ENCODE measurements at regions not wholly inside any gene's neighbourhood (a gene's known extent, or its start where the extent isn't known, plus 50 kb on each side); places are given as distances from the start of the nearest gene placed in this dataset.

- DNase-seq (ENCODE audit: low spot score), result no peak
- no peaks in the 10 kb centered on the region for H3K79me2 ChIP-seq (ENCODE audit: insufficient read depth, low read depth, low read length)
- no peak overlapping the region for H3K27ac ChIP-seq (ENCODE audit: low read depth, low read length, poor library complexity, severe bottlenecking)
- no peak overlapping the region; the same call in 1 of the 2 replicates for H2AFZ ChIP-seq (ENCODE audit: low read length)
- intact Hi-C loops (cut with micrococcal nuclease; ENCODE audit: unreplicated experiment), result no loop called here
- no peak overlapping the region for H3K4me2 ChIP-seq (ENCODE audit: low read length)
- BruUV-seq (replicated peaks), result no TSS peak
- H3K4me3 ChIP-seq (ENCODE audit: low read depth, low read length, poor library complexity, severe bottlenecking), result no peak overlapping the region
- peaks cover 2% of the 10 kb centered on the region; the same call in 1 of the 2 replicates for H3K9me3 ChIP-seq (ENCODE audit: low read length)
- no peaks in the 10 kb centered on the region for H4K20me1 ChIP-seq (ENCODE audit: insufficient read depth, low read length)
- ChIA-PET CTCF (ENCODE audit: unreplicated experiment) (no interaction called here), POLR2A (interaction anchor here (1.3 to 1.4 kb wide), 2 partner anchors 9 to 12 kb away, joined by 5 to 15 read pairs; no protein-coding TSS in a partner anchor)
- TF ChIP-seq EZH2phosphoT487 (IDR thresholded peaks at IDR 0.05; ENCODE audit: borderline replicate concordance, low read depth, low read length) (no peak), CTCF (conservative IDR thresholded peaks at IDR 0.05; ENCODE audit: low read length) (no peak)
- peaks cover 30% of the 10 kb centered on the region for H3K4me1 ChIP-seq (ENCODE audit: insufficient read depth, low read length, poor library complexity, severe bottlenecking)
- H3K9me2 ChIP-seq (ENCODE audit: insufficient read depth, low read length), result no peaks in the 10 kb centered on the region
- H3K36me3 ChIP-seq (ENCODE audit: insufficient read depth, low read length), result no peaks in the 10 kb centered on the region
Measured at GRCh38 chr5:107325866-107326265, 344.9 kb downstream of the EFNA5 start.

DNA sequence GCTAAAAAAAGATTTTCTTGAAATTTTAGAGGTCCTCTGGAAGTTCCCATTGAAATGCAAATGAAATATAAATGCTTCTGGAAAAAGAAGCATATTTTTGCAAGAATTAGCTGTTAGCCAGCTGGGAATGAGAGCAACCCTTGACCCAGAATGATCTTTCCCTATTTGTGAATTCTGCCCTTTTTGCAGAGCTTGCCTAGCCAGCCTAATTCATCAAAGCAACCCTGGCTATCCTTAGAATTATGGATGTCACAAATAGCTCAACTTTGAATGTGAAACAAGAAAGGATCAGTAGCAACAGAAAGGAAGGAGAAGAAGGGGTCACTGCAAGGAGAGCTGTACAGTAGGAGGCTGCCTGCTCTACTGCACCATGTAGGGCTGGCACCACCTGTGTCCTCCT is 345.9 kb downstream of the EFNA5 start:
- Histone ChIP-seq H4K20me1 (ENCODE audit: insufficient read depth, low read length) (no peaks in the 10 kb centered on the region), H3K9me2 (ENCODE audit: insufficient read depth, low read length) (no peaks in the 10 kb centered on the region), H3K27ac (ENCODE audit: low read depth, low read length, poor library complexity, severe bottlenecking) (no peak overlapping the region), H3K4me3 (ENCODE audit: low read depth, low read length, poor library complexity, severe bottlenecking) (no peak overlapping the region), H3K36me3 (ENCODE audit: insufficient read depth, low read length) (no peaks in the 10 kb centered on the region), H3K4me1 (ENCODE audit: insufficient read depth, low read length, poor library complexity, severe bottlenecking) (peaks cover 20% of the 10 kb centered on the region), H3K4me2 (ENCODE audit: low read length) (no peak overlapping the region), H3K9me3 (ENCODE audit: low read length) (no peaks in the 10 kb centered on the region), H3K79me2 (ENCODE audit: insufficient read depth, low read depth, low read length) (no peaks in the 10 kb centered on the region), H2AFZ (ENCODE audit: low read length) (no peak overlapping the region)
- ChIA-PET POLR2A (interaction anchor here (0.6 to 1.4 kb wide), 8 partner anchors 10 to 280 kb away, joined by 3 to 15 read pairs (median 3); no protein-coding TSS in a partner anchor), CTCF (ENCODE audit: unreplicated experiment) (no interaction called here)
- no TSS peak for BruUV-seq (replicated peaks)
- TF ChIP-seq EZH2phosphoT487 (IDR thresholded peaks at IDR 0.05; ENCODE audit: borderline replicate concordance, low read depth, low read length), result no peak
- TF ChIP-seq CTCF (conservative IDR thresholded peaks at IDR 0.05; ENCODE audit: low read length), result no peak
- DNase-seq (ENCODE audit: low spot score), result no peak
- intact Hi-C loops (cut with micrococcal nuclease; ENCODE audit: unreplicated experiment), result no loop called here

GRCh38 chr5:107324071-107324470 is 346.7 kb downstream of the EFNA5 start:
- no peak overlapping the region for H2AFZ ChIP-seq (ENCODE audit: low read length)
- H3K27ac ChIP-seq (ENCODE audit: low read depth, low read length, poor library complexity, severe bottlenecking), result no peak overlapping the region
- intact Hi-C loops (cut with micrococcal nuclease; ENCODE audit: unreplicated experiment), result no loop called here
- H4K20me1 ChIP-seq (ENCODE audit: insufficient read depth, low read length), result no peaks in the 10 kb centered on the region
- DNase-seq (ENCODE audit: low spot score), result no peak
- H3K36me3 ChIP-seq (ENCODE audit: insufficient read depth, low read length), result no peaks in the 10 kb centered on the region
- H3K4me3 ChIP-seq (ENCODE audit: low read depth, low read length, poor library complexity, severe bottlenecking), result no peak overlapping the region
- TF ChIP-seq EZH2phosphoT487 (IDR thresholded peaks at IDR 0.05; ENCODE audit: borderline replicate concordance, low read depth, low read length) (no peak), CTCF (conservative IDR thresholded peaks at IDR 0.05; ENCODE audit: low read length) (no peak)
- H3K4me1 ChIP-seq (ENCODE audit: insufficient read depth, low read length, poor library complexity, severe bottlenecking), result peaks cover 12% of the 10 kb centered on the region
- BruUV-seq (replicated peaks), result no TSS peak
- ChIA-PET POLR2A (no interaction called here), CTCF (ENCODE audit: unreplicated experiment) (no interaction called here)
- no peaks in the 10 kb centered on the region for H3K9me2 ChIP-seq (ENCODE audit: insufficient read depth, low read length)
- no peaks in the 10 kb centered on the region for H3K79me2 ChIP-seq (ENCODE audit: insufficient read depth, low read depth, low read length)
- no peaks in the 10 kb centered on the region for H3K9me3 ChIP-seq (ENCODE audit: low read length)
- no peak overlapping the region for H3K4me2 ChIP-seq (ENCODE audit: low read length)
